ENCODE measurements at regions not wholly inside any gene's neighbourhood (a gene's known extent, or its start where the extent isn't known, plus 50 kb on each side); places are given as distances from the start of the nearest gene placed in this dataset.

GRCh38 chrX:53883196-53883595 is 161.1 kb downstream of the PHF8 start:
- Histone ChIP-seq H3K9me1 (replicated peaks; ENCODE audit: control insufficient read depth, extremely low read depth, insufficient read depth, low read length) (no peaks in the 10 kb centered on the region), H3K79me2 (ENCODE audit: control insufficient read depth, insufficient read depth, low read length) (no peaks in the 10 kb centered on the region), H3K9me3 (replicated peaks; ENCODE audit: control insufficient read depth, insufficient read depth, low read length) (no peaks in the 10 kb centered on the region), H4K20me1 (replicated peaks; ENCODE audit: control insufficient read depth, extremely low read depth, insufficient read depth, low read length) (no peaks in the 10 kb centered on the region), H3K4me2 (ENCODE audit: insufficient read depth, low read length) (no peak overlapping the region), H3K27ac (ENCODE audit: insufficient read depth, low read depth, low read length) (no peak overlapping the region), H3K4me1 (ENCODE audit: control insufficient read depth, extremely low read depth, insufficient read depth, low read length) (no peaks in the 10 kb centered on the region), H2AFZ (ENCODE audit: low read depth, low read length) (no peak overlapping the region), H3K4me3 (replicated peaks in 1 of 3; ENCODE audit: insufficient read depth in 1 of 3, low read depth in 1 of 3, low read length in 3 of 3) (no peak overlapping the region), H3K36me3 (ENCODE audit: control insufficient read depth in 2 of 2, extremely low read depth in 1 of 2, insufficient read depth in 2 of 2, low read length in 2 of 2) (no peaks in the 10 kb centered on the region), H3K9ac (replicated peaks; ENCODE audit: extremely low read depth, insufficient read depth, low read length) (no peak overlapping the region), H3K27me3 (ENCODE audit: control insufficient read depth in 2 of 2, insufficient read depth in 2 of 2, low read length in 2 of 2) (no peaks in the 10 kb centered on the region)
- BruUV-seq (replicated peaks): no TSS peak
- no peak for FAIRE-seq
- intact Hi-C loops (cut with micrococcal nuclease) (no loop called here), dilution Hi-C loops (cut with MboI; ENCODE audit: extremely low pct_ligation_motif_present, low sequenced_read_pairs) (no loop called here)
- no peak for DNase-seq (ENCODE audit: low read depth, low spot score)
- TF ChIP-seq EZH2 (IDR thresholded peaks at IDR 0.05; ENCODE audit: borderline replicate concordance, low read depth, low read length, severe bottlenecking): no peak
- no peak for TF ChIP-seq JUN (IDR thresholded peaks at IDR 0.05; ENCODE audit: borderline replicate concordance, insufficient read depth, insufficient read length, low read depth)
- no peak for TF ChIP-seq POLR2A (IDR thresholded peaks at IDR 0.05; ENCODE audit: low read depth, low read length)
- no peak for TF ChIP-seq POLR2AphosphoS5 (IDR thresholded peaks at IDR 0.05; ENCODE audit: insufficient read depth, low read depth, low read length)
- TF ChIP-seq MAX (IDR thresholded peaks at IDR 0.05; ENCODE audit: insufficient read depth, insufficient read length): no peak
- TF ChIP-seq GATA2 (IDR thresholded peaks at IDR 0.05; ENCODE audit: insufficient read depth, insufficient read length, low read depth, low read length): no peak
- TF ChIP-seq FOS (IDR thresholded peaks at IDR 0.05; ENCODE audit: borderline replicate concordance, insufficient read depth, low read length): no peak
- TF ChIP-seq MYC (IDR thresholded peaks at IDR 0.05; ENCODE audit: low read depth, low read length): no peak
- no peak for TF ChIP-seq CTCF (IDR thresholded peaks at IDR 0.05; ENCODE audit: extremely low read depth in 1 of 2, insufficient read depth in 1 of 2, low read depth in 1 of 2, low read length in 2 of 2)
- POLR2A ChIA-PET: no interaction called here
- CTCF ChIA-PET: no interaction called here

Measured in endothelial cell of umbilical vein (primary cell).